ENCODE measurements at regions not wholly inside any gene's neighbourhood (a gene's known extent, or its start where the extent isn't known, plus 50 kb on each side); places are given as distances from the start of the nearest gene placed in this dataset.

DNA sequence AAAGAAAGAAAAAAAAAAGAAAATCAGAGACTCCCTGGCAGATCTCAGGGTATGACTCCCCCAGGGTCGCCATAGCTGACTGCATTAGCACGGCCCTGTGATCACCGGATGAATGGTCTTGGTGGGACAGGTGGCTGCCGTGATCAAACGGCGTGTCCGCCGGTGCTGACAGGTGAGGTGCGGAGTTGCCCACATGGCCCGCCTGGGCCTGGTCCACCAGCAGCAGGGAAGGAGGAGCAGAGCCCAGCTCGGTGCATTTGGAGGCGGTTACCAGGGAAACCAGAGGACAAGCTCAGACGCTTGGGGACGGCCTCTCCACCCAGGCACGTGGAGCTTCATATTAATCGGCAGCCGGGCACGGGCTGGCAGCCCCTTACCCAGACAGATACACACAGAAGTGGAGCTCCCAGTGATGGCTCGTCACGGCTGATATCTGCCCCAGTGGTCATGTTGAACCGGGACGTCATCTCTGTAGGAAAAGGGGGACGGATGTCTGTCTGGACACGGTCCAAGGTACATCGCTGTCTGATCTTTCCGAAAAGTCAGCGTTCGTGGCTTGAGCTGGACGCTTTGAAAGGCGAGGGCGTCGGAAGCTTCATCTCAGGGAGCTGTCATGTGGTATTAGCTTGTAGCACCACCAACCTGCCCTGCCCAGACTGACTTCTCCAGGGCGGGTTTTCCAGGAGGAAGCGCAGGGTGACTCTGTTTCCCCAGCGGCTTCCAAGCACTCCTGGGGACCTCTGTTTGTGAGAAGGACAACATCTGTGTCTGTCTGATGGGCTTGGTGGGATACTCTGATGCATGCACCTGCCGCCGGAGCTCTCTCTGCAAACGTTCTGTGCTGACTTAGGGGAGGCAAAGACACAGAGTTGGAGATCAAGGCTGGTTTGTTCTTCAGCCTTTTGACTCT, 180.7 kb downstream of the CRLF2 start:
- TF ChIP-seq CTCF (IDR thresholded peaks at IDR 0.05): no peak
- no peak for TF ChIP-seq MYC (IDR thresholded peaks at IDR 0.05; ENCODE audit: borderline replicate concordance, low read length)
- no peak for TF ChIP-seq RCOR1 (IDR thresholded peaks at IDR 0.05; ENCODE audit: low read depth, low read length)
- TF ChIP-seq JUN (IDR thresholded peaks at IDR 0.05): no peak
- no peak for TF ChIP-seq KDM5A (IDR thresholded peaks at IDR 0.05)
- TF ChIP-seq CBX8 (IDR thresholded peaks at IDR 0.05): no peak
- no peak for TF ChIP-seq SMC3 (IDR thresholded peaks at IDR 0.05)
- no peak for TF ChIP-seq CHD4 (IDR thresholded peaks at IDR 0.05; ENCODE audit: borderline replicate concordance)
